K562 (cell line): ENCODE measurements at regions not wholly inside any gene's neighbourhood (a gene's known extent, or its start where the extent isn't known, plus 50 kb on each side); places are given as distances from the start of the nearest gene placed in this dataset.

ENCODE experiments used
- ATAC-seq: fragments of 200-7000 bp; cut with Tn5 transposase; 3 replicates; pipeline ENCODE4 v1.9.1; 2020; ENCODE audit warnings: moderate library complexity
- BruUV-seq: library from RNA; stranded (reverse); fragments of 400-500 nt; replicated peaks from 2 replicates; lab custom pipeline; 2021; lab: Mats Ljungman, UMichigan
- CTCF ChIA-PET: fragments of 300-600 bp; formaldehyde crosslinking; extraction: SDS; loops from one replicate; lab custom pipeline; 2021; ENCODE audit warnings: low intra/inter-chr PET ratio; lab: Yijun Ruan, JAX
- POLR2A ChIA-PET: fragments of 300-600, 350-650 bp; sonication (Branson Sonifier 250); formaldehyde crosslinking; extraction: SDS; loops from one replicate; lab custom pipeline; 2021; ENCODE audit warnings: antibody characterized with exemption, inconsistent platforms; lab: Yijun Ruan, JAX
- DNase-seq, 4 experiments: peaks; one replicate each; pipeline versions ENCODE4 v3.0.0 to v3.0.0-alpha.2; 2011 to 2018; ENCODE audit warnings: low spot score in 3 of 4, mixed read lengths in 3 of 4; ENCODE audit errors: extremely low read depth in 1 of 4
- FAIRE-seq: peaks from 2 replicates; lab custom pipeline; 2011; peaks lifted over from hg19 to GRCh38; lab: Jason Lieb, UNC
- H2AFZ ChIP-seq: 2 replicates; pipeline ENCODE4 v1.6.0; 2011; ENCODE audit warnings: low read depth, low read length, control low read depth, inconsistent platforms
- H3K27ac ChIP-seq: fragments of 200-600 bp; 3 replicates; pipeline ENCODE4 v1.8.0; 2011; ENCODE audit warnings: low read depth, mild to moderate bottlenecking, control low read depth, inconsistent platforms, low read length, moderate library complexity, mixed read lengths; ENCODE audit errors: extremely low read depth
- H3K27me3 ChIP-seq, 2 experiments: fragments of 300-600 bp in 1 of 2; 2 replicates in 1 of 2; 3 replicates in 1 of 2; pipeline versions ENCODE4 v1.6.0 to v1.8.0; 2011; ENCODE audit warnings: inconsistent platforms in 2 of 2, low read length in 2 of 2, mild to moderate bottlenecking in 1 of 2, mixed read lengths in 1 of 2, moderate library complexity in 1 of 2; ENCODE audit not compliant: control insufficient read depth in 2 of 2, insufficient read depth in 2 of 2
- H3K36me3 ChIP-seq: fragments of 300-600 bp; 3 replicates; pipeline ENCODE4 v1.8.0; 2011; ENCODE audit warnings: mild to moderate bottlenecking, low read length, inconsistent platforms; ENCODE audit not compliant: control insufficient read depth, insufficient read depth
- H3K4me1 ChIP-seq, 2 experiments: fragments of 200-600 bp in 1 of 2; replicated peaks in 1 of 2; 2 replicates in 1 of 2; 3 replicates in 1 of 2; pipeline versions ENCODE4 v1.5.1 to v1.8.0; 2011; ENCODE audit warnings: inconsistent platforms in 2 of 2, low read length in 2 of 2, mild to moderate bottlenecking in 1 of 2, mixed read lengths in 1 of 2, moderate library complexity in 1 of 2; ENCODE audit not compliant: control insufficient read depth in 2 of 2, insufficient read depth in 2 of 2
- H3K4me2 ChIP-seq: 2 replicates; pipeline ENCODE4 v1.6.1; 2011; ENCODE audit warnings: low read length, control low read depth, inconsistent platforms, mixed read lengths; ENCODE audit not compliant: insufficient read depth
- H3K4me3 ChIP-seq: fragments of 200-600 bp; sonication (generic), shearing (Covaris generic); 2 replicates; pipeline ENCODE4 v1.5.1; 2016; ENCODE audit warnings: control low read depth, inconsistent platforms
- H3K79me2 ChIP-seq: fragments of 200-600 bp; 3 replicates; pipeline ENCODE4 v1.8.0; 2011; ENCODE audit warnings: low read length, inconsistent platforms; ENCODE audit not compliant: control insufficient read depth, insufficient read depth
- H3K9ac ChIP-seq, 2 experiments: 2 replicates each; pipeline versions ENCODE4 v1.6.0 to v1.6.1; 2011; ENCODE audit warnings: low read depth in 2 of 2, low read length in 2 of 2, control low read depth in 1 of 2, inconsistent platforms in 1 of 2, mild to moderate bottlenecking in 1 of 2, mixed read lengths in 1 of 2; ENCODE audit not compliant: insufficient read depth in 1 of 2
- H3K9me1 ChIP-seq: one replicate; pipeline ENCODE4 v1.6.0; 2011; ENCODE audit warnings: inconsistent platforms, mild to moderate bottlenecking, low read length, moderate library complexity; ENCODE audit not compliant: control insufficient read depth, insufficient read depth
- H3K9me3 ChIP-seq: replicated peaks from 2 replicates; pipeline ENCODE4 v1.5.1; 2011; ENCODE audit warnings: low read depth, low read length, inconsistent platforms; ENCODE audit not compliant: control insufficient read depth, insufficient read depth
- H4K20me1 ChIP-seq: replicated peaks from 2 replicates; pipeline ENCODE4 v1.6.1; 2011; ENCODE audit warnings: low read length, inconsistent platforms, mixed read lengths; ENCODE audit not compliant: control insufficient read depth, insufficient read depth
- FOXA3 ChIP-seq, 2 experiments: fragments of 450-650 bp in 1 of 2; sonication (generic) in 1 of 2; formaldehyde crosslinking; IDR thresholded peaks in 1 of 2; conservative IDR thresholded peaks in 1 of 2; 2 replicates each; pipeline versions ENCODE4 v1.4.0 to v1.8.0; 2020 to 2022; ENCODE audit warnings: mild to moderate bottlenecking in 2 of 2, missing genetic modification reagents in 1 of 2
- NFYB ChIP-seq: IDR thresholded peaks from 2 replicates; pipeline ENCODE4 v1.6.1; 2011; ENCODE audit warnings: mild to moderate bottlenecking, moderate library complexity; ENCODE audit not compliant: insufficient read length; ENCODE audit errors: extremely low read depth
- RAD21 ChIP-seq, 2 experiments: fragments of 250-450 bp in 1 of 2; fragments of 450-650 bp in 1 of 2; sonication (Bioruptor Pico) in 1 of 2; formaldehyde crosslinking in 1 of 2; IDR thresholded peaks in 1 of 2; conservative IDR thresholded peaks in 1 of 2; 2 replicates each; pipeline versions ENCODE4 v1.4.0 to v1.8.0; 2020 to 2022; ENCODE audit warnings: mild to moderate bottlenecking in 2 of 2, moderate library complexity in 1 of 2
- ZNF778 ChIP-seq: fragments of 450-650 bp; formaldehyde crosslinking; IDR thresholded peaks from 2 replicates; pipeline ENCODE4 v1.4.0; 2020; ENCODE audit warnings: mild to moderate bottlenecking, moderate library complexity
- WGBS: fragments of 100-300 bp; shearing (Covaris generic); methylation state at CpG from one replicate; pipeline ENCODE4 v1.1.6; 2016; ENCODE audit warnings: low coverage, mixed read lengths; ENCODE audit not compliant: insufficient coverage; ENCODE audit errors: missing lambda C conversion rate; 5-methylcytosine and 5-hydroxymethylcytosine counted together
- in situ Hi-C: fragments of 300-500 bp; cut with MboI; formaldehyde crosslinking; loops from 4 replicates; pipeline ENCODE4 v1.15.0; 2018; ENCODE audit warnings: inconsistent platforms, mixed read lengths
- intact Hi-C: fragments of 100-400 bp; cut with micrococcal nuclease; formaldehyde crosslinking; loops from 2 replicates; pipeline ENCODE4 v1.14.2; 2022
- TF ChIP-seq, protein P1 (sequence below), 3 experiments: IDR thresholded peaks in 2 of 3; conservative IDR thresholded peaks in 1 of 3; 2 replicates each; pipeline ENCODE4 v1.5.1; 2011 to 2012; ENCODE audit warnings: low read length in 3 of 3, mild to moderate bottlenecking in 3 of 3, control low read depth in 2 of 3, improper control_type of control experiment in 1 of 3, inconsistent platforms in 1 of 3, low read depth in 1 of 3, mixed read lengths in 1 of 3, moderate library complexity in 1 of 3; ENCODE audit not compliant: insufficient read depth in 2 of 3
- TF ChIP-seq, protein P2 (sequence below): fragments of 250-450 bp; sonication (Bioruptor Pico); IDR thresholded peaks from 2 replicates; pipeline ENCODE4 v1.8.0; 2021; ENCODE audit warnings: borderline replicate concordance, mild to moderate bottlenecking, moderate library complexity; ENCODE audit not compliant: poor library complexity, severe bottlenecking

DNA sequence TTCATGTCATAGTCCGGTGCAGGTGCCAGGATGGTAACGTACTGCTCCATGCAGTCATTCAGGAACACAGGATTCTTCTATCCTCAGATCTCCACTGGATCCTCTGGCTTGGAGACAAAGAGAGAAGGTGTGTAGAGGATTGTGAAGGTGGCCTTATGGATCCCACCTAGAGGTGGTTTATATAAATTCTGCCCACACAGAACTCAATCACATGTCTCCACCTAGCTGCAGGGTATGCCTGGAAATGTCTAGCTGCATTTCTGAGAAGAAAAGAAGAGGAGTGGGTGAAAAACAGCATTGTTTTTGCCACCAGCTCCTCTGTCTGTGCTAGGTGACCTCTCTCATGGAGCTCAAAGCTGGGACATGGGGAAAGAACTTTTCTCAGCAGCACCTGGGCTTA is 478.7 kb downstream of the PDCD6IP start:
- no peaks in the 10 kb centered on the region for H3K4me1 ChIP-seq
- no peaks in the 10 kb centered on the region for H3K9me1 ChIP-seq
- intact Hi-C loops (loop anchor here (1.0 kb wide), 1 partner anchor 393 kb away; no protein-coding TSS in a partner anchor), in situ Hi-C loops (no loop called here)
- no peak overlapping the region for H3K4me3 ChIP-seq
- no peak for FAIRE-seq
- no peak for DNase-seq
- no peak for ATAC-seq
- TF ChIP-seq, protein P1, sequence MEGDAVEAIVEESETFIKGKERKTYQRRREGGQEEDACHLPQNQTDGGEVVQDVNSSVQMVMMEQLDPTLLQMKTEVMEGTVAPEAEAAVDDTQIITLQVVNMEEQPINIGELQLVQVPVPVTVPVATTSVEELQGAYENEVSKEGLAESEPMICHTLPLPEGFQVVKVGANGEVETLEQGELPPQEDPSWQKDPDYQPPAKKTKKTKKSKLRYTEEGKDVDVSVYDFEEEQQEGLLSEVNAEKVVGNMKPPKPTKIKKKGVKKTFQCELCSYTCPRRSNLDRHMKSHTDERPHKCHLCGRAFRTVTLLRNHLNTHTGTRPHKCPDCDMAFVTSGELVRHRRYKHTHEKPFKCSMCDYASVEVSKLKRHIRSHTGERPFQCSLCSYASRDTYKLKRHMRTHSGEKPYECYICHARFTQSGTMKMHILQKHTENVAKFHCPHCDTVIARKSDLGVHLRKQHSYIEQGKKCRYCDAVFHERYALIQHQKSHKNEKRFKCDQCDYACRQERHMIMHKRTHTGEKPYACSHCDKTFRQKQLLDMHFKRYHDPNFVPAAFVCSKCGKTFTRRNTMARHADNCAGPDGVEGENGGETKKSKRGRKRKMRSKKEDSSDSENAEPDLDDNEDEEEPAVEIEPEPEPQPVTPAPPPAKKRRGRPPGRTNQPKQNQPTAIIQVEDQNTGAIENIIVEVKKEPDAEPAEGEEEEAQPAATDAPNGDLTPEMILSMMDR (IDR thresholded peaks at IDR 0.05 in 2 of 3, conservative IDR thresholded peaks at IDR 0.05 in 1 of 3; ENCODE audit: insufficient read depth in 2 of 3, low read depth in 1 of 3, low read length in 3 of 3) = peak in 2 of 3 experiments; percentile 55 to 63; a peak in 4 of 6 replicates
- TF ChIP-seq ZNF778 = no peak
- peak in 1 of 2 experiments; percentile 31; a peak in 1 of 4 replicates for TF ChIP-seq RAD21 (CRISPR knock-in tag; conservative IDR thresholded peaks at IDR 0.05 in 1 of 2, IDR thresholded peaks at IDR 0.05 in 1 of 2)
- no peak for TF ChIP-seq NFYB
- no peak for TF ChIP-seq FOXA3 (CRISPR knock-in tag; conservative IDR thresholded peaks at IDR 0.05 in 1 of 2, IDR thresholded peaks at IDR 0.05 in 1 of 2)
- TF ChIP-seq, protein P2, sequence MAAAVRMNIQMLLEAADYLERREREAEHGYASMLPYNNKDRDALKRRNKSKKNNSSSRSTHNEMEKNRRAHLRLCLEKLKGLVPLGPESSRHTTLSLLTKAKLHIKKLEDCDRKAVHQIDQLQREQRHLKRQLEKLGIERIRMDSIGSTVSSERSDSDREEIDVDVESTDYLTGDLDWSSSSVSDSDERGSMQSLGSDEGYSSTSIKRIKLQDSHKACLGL (CRISPR knock-in tag) = no peak
- no TSS peak for BruUV-seq
- POLR2A ChIA-PET = no interaction called here
- H3K36me3 ChIP-seq = no peaks in the 10 kb centered on the region
- no peaks in the 10 kb centered on the region for H4K20me1 ChIP-seq
- CTCF ChIA-PET = no interaction called here
- no peaks in the 10 kb centered on the region for H3K9me3 ChIP-seq
- H3K27ac ChIP-seq = no peak overlapping the region
- no peaks in the 10 kb centered on the region for H3K79me2 ChIP-seq
- no peak overlapping the region for H2AFZ ChIP-seq
- H3K4me2 ChIP-seq = no peak overlapping the region
- H3K9ac ChIP-seq = no peak overlapping the region
- WGBS = 0% methylated on average over 2 of the region's 2 CpGs
- H3K27me3 ChIP-seq = no peaks in the 10 kb centered on the region
